ENCODE measurements at regions not wholly inside any gene's neighbourhood (a gene's known extent, or its start where the extent isn't known, plus 50 kb on each side); places are given as distances from the start of the nearest gene placed in this dataset.

DNA sequence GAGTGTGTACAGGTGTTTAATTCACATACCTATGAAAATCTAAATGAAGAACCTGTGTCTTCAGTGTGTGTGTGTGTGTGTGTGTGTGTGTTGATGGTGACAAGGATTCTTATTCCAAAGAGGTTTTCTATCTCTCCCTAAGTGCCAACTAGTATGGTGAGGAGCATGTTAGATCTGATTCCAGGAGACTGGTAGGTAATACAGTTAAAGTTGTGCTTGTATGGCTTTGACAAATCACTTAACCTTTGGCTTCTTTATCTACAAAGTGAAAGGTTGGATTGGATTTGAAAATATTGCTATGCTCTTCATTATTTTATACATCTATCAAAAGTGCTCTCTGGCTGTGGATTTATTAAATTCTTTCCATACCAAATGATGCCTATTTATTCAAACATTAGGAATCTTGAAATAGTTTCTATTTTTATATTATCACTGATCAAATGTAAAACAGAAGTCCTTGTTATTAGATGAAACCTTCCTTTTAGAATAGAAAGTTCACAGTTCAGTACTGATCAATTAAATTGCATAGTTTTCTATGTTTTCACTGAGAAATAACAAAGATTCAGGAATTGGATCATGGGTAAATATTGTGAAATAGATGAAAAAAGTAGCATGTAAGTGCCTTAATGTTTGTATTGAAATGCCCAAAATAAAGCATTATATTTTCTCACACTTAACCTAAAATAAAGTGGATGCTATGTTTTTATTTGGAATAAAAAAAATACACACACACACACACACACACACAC is 84.4 kb upstream of the MLIP start (continued):
- TF ChIP-seq, protein P1, sequence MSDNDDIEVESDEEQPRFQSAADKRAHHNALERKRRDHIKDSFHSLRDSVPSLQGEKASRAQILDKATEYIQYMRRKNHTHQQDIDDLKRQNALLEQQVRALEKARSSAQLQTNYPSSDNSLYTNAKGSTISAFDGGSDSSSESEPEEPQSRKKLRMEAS (IDR thresholded peaks at IDR 0.05), result no peak
- TF ChIP-seq, protein P2, sequence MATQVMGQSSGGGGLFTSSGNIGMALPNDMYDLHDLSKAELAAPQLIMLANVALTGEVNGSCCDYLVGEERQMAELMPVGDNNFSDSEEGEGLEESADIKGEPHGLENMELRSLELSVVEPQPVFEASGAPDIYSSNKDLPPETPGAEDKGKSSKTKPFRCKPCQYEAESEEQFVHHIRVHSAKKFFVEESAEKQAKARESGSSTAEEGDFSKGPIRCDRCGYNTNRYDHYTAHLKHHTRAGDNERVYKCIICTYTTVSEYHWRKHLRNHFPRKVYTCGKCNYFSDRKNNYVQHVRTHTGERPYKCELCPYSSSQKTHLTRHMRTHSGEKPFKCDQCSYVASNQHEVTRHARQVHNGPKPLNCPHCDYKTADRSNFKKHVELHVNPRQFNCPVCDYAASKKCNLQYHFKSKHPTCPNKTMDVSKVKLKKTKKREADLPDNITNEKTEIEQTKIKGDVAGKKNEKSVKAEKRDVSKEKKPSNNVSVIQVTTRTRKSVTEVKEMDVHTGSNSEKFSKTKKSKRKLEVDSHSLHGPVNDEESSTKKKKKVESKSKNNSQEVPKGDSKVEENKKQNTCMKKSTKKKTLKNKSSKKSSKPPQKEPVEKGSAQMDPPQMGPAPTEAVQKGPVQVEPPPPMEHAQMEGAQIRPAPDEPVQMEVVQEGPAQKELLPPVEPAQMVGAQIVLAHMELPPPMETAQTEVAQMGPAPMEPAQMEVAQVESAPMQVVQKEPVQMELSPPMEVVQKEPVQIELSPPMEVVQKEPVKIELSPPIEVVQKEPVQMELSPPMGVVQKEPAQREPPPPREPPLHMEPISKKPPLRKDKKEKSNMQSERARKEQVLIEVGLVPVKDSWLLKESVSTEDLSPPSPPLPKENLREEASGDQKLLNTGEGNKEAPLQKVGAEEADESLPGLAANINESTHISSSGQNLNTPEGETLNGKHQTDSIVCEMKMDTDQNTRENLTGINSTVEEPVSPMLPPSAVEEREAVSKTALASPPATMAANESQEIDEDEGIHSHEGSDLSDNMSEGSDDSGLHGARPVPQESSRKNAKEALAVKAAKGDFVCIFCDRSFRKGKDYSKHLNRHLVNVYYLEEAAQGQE (IDR thresholded peaks at IDR 0.05), result no peak
- TF ChIP-seq HOXB5 (CRISPR knock-in tag; IDR thresholded peaks at IDR 0.05) (no peak), SREBF2 (IDR thresholded peaks at IDR 0.05) (no peak), FOXS1 (CRISPR knock-in tag; IDR thresholded peaks at IDR 0.05) (no peak), PHF8 (IDR thresholded peaks at IDR 0.05; ENCODE audit: borderline replicate concordance, low read depth) (no peak), ESRRA (IDR thresholded peaks at IDR 0.05; ENCODE audit: borderline replicate concordance, low read length) (no peak)

DNA sequence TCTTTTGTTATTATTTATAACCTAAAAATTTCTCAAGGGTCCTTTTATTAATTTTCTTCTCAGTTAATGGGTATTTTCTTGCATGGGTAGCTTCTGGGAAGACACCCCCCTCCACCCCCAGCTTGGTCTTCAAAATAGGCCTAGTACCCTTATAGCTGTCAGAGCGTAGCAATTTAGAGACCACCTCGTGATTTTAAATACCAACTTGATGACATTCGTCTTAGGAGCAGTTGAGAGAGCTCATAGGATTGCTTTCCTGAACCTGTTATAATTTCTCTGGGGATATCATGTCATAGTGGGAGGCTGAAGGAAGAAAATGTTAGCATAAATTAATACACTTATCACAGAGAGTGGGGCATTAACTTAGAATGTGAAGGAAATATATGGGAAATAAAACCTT is 83.1 kb upstream of the MLIP start:
- ChIA-PET CTCF (no interaction called here), POLR2A (no interaction called here)
- no peak overlapping the region for H3K4me2 ChIP-seq
- H3K27ac ChIP-seq, result no peak overlapping the region
- no peak for ATAC-seq
- FAIRE-seq, result no peak
- no peaks in the 10 kb centered on the region for H3K9me3 ChIP-seq
- no peak for DNase-seq (ENCODE audit: low read depth in 1 of 2, low spot score in 1 of 2)
- H3K4me1 ChIP-seq, result no peaks in the 10 kb centered on the region
- WGBS (ENCODE audit: missing lambda C conversion rate), result 48% methylated on average over 3 of the region's 3 CpGs
- no peak for TF ChIP-seq FOSL2 (IDR thresholded peaks at IDR 0.05)
- TF ChIP-seq FOSL2 (CRISPR knock-in tag; IDR thresholded peaks at IDR 0.05), result no peak
- TF ChIP-seq, protein P3, sequence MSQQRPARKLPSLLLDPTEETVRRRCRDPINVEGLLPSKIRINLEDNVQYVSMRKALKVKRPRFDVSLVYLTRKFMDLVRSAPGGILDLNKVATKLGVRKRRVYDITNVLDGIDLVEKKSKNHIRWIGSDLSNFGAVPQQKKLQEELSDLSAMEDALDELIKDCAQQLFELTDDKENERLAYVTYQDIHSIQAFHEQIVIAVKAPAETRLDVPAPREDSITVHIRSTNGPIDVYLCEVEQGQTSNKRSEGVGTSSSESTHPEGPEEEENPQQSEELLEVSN (IDR thresholded peaks at IDR 0.05; ENCODE audit: borderline replicate concordance, low read depth), result no peak
- no peak for TF ChIP-seq MAZ (IDR thresholded peaks at IDR 0.05; ENCODE audit: borderline replicate concordance, low read depth, low read length)
- TF ChIP-seq RAD21 (conservative IDR thresholded peaks at IDR 0.05 in 1 of 2, IDR thresholded peaks at IDR 0.05 in 1 of 2), result no peak
- TF ChIP-seq NR3C1 (IDR thresholded peaks at IDR 0.05), result no peak
- no peak for TF ChIP-seq EHF (CRISPR knock-in tag; IDR thresholded peaks at IDR 0.05)
- TF ChIP-seq KDM5A (IDR thresholded peaks at IDR 0.05), result no peak
- TF ChIP-seq HEYL (CRISPR knock-in tag; IDR thresholded peaks at IDR 0.05), result no peak
- no peak for TF ChIP-seq POLR2AphosphoS2 (conservative IDR thresholded peaks at IDR 0.05; ENCODE audit: low read length)
- TF ChIP-seq, protein P4, sequence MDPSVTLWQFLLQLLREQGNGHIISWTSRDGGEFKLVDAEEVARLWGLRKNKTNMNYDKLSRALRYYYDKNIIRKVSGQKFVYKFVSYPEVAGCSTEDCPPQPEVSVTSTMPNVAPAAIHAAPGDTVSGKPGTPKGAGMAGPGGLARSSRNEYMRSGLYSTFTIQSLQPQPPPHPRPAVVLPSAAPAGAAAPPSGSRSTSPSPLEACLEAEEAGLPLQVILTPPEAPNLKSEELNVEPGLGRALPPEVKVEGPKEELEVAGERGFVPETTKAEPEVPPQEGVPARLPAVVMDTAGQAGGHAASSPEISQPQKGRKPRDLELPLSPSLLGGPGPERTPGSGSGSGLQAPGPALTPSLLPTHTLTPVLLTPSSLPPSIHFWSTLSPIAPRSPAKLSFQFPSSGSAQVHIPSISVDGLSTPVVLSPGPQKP (IDR thresholded peaks at IDR 0.05; ENCODE audit: low read depth, low read length), result no peak
- TF ChIP-seq, protein P5, sequence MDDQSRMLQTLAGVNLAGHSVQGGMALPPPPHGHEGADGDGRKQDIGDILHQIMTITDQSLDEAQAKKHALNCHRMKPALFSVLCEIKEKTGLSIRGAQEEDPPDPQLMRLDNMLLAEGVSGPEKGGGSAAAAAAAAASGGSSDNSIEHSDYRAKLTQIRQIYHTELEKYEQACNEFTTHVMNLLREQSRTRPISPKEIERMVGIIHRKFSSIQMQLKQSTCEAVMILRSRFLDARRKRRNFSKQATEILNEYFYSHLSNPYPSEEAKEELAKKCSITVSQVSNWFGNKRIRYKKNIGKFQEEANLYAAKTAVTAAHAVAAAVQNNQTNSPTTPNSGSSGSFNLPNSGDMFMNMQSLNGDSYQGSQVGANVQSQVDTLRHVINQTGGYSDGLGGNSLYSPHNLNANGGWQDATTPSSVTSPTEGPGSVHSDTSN (IDR thresholded peaks at IDR 0.05), result no peak
- TF ChIP-seq HOXB5 (CRISPR knock-in tag; IDR thresholded peaks at IDR 0.05), result no peak
- TF ChIP-seq EHMT2 (IDR thresholded peaks at IDR 0.05; ENCODE audit: low read depth), result no peak
- TF ChIP-seq RCOR1 (IDR thresholded peaks at IDR 0.05; ENCODE audit: low read depth, low read length), result no peak
- no peak for TF ChIP-seq JUNB (IDR thresholded peaks at IDR 0.05)
- no peak for TF ChIP-seq CHD4 (IDR thresholded peaks at IDR 0.05; ENCODE audit: borderline replicate concordance)
- TF ChIP-seq, protein P1 (IDR thresholded peaks at IDR 0.05), result no peak
- TF ChIP-seq TP53 (CRISPR knock-in tag; IDR thresholded peaks at IDR 0.05), result no peak
- no peak overlapping the region for H3K4me3 ChIP-seq
